Activated CD4-positive, alpha-beta T cell treated with anti-CD3 and anti-CD28 coated beads, Interleukin-10, Interleukin-2, amounts not matched to agents 100 ng/mL and 50 ng/mL, durations not matched to agents 16 hours and 8 hours (primary cell): ENCODE measurements at regions not wholly inside any gene's neighbourhood (a gene's known extent, or its start where the extent isn't known, plus 50 kb on each side); places are given as distances from the start of the nearest gene placed in this dataset.
"Not testable (repeated sequence)": the region's sequence is repeated elsewhere in the genome, so short reads cannot be mapped to it uniquely, and the experiment has no call there.

Source experiments
- DNase-seq: peaks from one replicate; pipeline ENCODE4 v3.0.0-alpha.2; 2020

GRCh38 chr10:28733245-28733644 is 55.9 kb downstream of the BAMBI start:
- DNase-seq = no peak

- DNase-seq = no peak
Measured at GRCh38 chr10:28733647-28734046, 56.3 kb downstream of the BAMBI start.

- DNase-seq = peak; percentile 45
Measured at GRCh38 chr10:28734938-28735759, 57.8 kb downstream of the BAMBI start.

- DNase-seq = no peak
Measured at GRCh38 chr10:28737096-28737495, 59.8 kb downstream of the BAMBI start.

GRCh38 chr10:28738200-28738599 is 60.9 kb downstream of the BAMBI start:
- DNase-seq = no peak

GRCh38 chr10:28743576-28743975 is 66.3 kb downstream of the BAMBI start:
- DNase-seq = no peak

GRCh38 chr10:28744069-28744768 is 66.9 kb downstream of the BAMBI start:
- DNase-seq = no peak

- no peak for DNase-seq
Measured at GRCh38 chr10:28754930-28755718, 77.8 kb downstream of the BAMBI start.

- no peak for DNase-seq
Measured at GRCh38 chr10:28761084-28761846, 83.9 kb downstream of the BAMBI start.

GRCh38 chr10:28763471-28764170 is 86.3 kb downstream of the BAMBI start:
- no peak for DNase-seq

GRCh38 chr10:28765641-28766040 is 88.3 kb downstream of the BAMBI start:
- DNase-seq = no peak

- DNase-seq = no peak
Measured at GRCh38 chr10:28768227-28768626, 90.9 kb downstream of the BAMBI start.

GRCh38 chr10:28769091-28769604 is 91.8 kb downstream of the BAMBI start:
- DNase-seq = no peak

GRCh38 chr10:28771580-28772090 is 94.3 kb downstream of the BAMBI start:
- DNase-seq = not testable (repeated sequence)

- no peak for DNase-seq
Measured at GRCh38 chr10:28774051-28774995, 97.0 kb downstream of the BAMBI start.

- DNase-seq = no peak
Measured at GRCh38 chr10:28775773-28776172, 98.5 kb downstream of the BAMBI start.

- no peak for DNase-seq
Measured at GRCh38 chr10:28776519-28776918, 99.2 kb downstream of the BAMBI start.

GRCh38 chr10:28777911-28778310 is 100.6 kb downstream of the BAMBI start:
- no peak for DNase-seq

- DNase-seq = no peak
Measured at GRCh38 chr10:28778524-28778923, 101.2 kb downstream of the BAMBI start.

GRCh38 chr10:28781296-28781695 is 104.0 kb downstream of the BAMBI start:
- DNase-seq = no peak
